Osteoblast (primary cell): ENCODE measurements at regions not wholly inside any gene's neighbourhood (a gene's known extent, or its start where the extent isn't known, plus 50 kb on each side); places are given as distances from the start of the nearest gene placed in this dataset.

Source experiments
- DNase-seq: peaks from one replicate; pipeline ENCODE4 v3.0.0; 2011; ENCODE audit warnings: low spot score, mixed read lengths; ENCODE audit not compliant: insufficient read length; ENCODE audit errors: missing footprints
- H2AFZ ChIP-seq: 2 replicates; pipeline ENCODE4 v1.6.0; 2011; ENCODE audit warnings: mild to moderate bottlenecking, low read length
- H3K27ac ChIP-seq: 2 replicates; pipeline ENCODE4 v1.5.1; 2011; ENCODE audit warnings: mild to moderate bottlenecking, low read depth, low read length, moderate library complexity
- H3K27me3 ChIP-seq: 2 replicates; pipeline ENCODE4 v1.6.0; 2012; ENCODE audit warnings: mild to moderate bottlenecking, control low read depth, inconsistent platforms, low read length, moderate library complexity; ENCODE audit not compliant: insufficient read depth
- H3K36me3 ChIP-seq: 2 replicates; pipeline ENCODE4 v1.5.1; 2011; ENCODE audit warnings: mild to moderate bottlenecking, low read length, control low read depth, moderate library complexity; ENCODE audit not compliant: insufficient read depth
- H3K4me1 ChIP-seq: 2 replicates; pipeline ENCODE4 v1.5.1; 2011; ENCODE audit warnings: mild to moderate bottlenecking, low read length, control low read depth, moderate library complexity; ENCODE audit not compliant: insufficient read depth
- H3K4me2 ChIP-seq: 2 replicates; pipeline ENCODE4 v1.6.0; 2011; ENCODE audit warnings: mild to moderate bottlenecking, low read length; ENCODE audit not compliant: insufficient read depth
- H3K4me3 ChIP-seq: fragments of 200-600 bp; sonication (generic); 3 replicates; pipeline ENCODE4 v1.5.1; 2012; ENCODE audit warnings: mild to moderate bottlenecking, low read length, inconsistent platforms; ENCODE audit not compliant: insufficient read depth
- H3K79me2 ChIP-seq: 2 replicates; pipeline ENCODE4 v1.6.0; 2012; ENCODE audit warnings: mild to moderate bottlenecking, low read length, control low read depth, inconsistent platforms; ENCODE audit not compliant: insufficient read depth
- H3K9me3 ChIP-seq: 2 replicates; pipeline ENCODE4 v1.5.1; 2011; ENCODE audit warnings: low read depth, low read length, control low read depth
- H4K20me1 ChIP-seq: 2 replicates; pipeline ENCODE4 v1.6.0; 2012; ENCODE audit warnings: mild to moderate bottlenecking, low read length, control low read depth; ENCODE audit not compliant: insufficient read depth
- TF ChIP-seq, protein P1 (sequence below): IDR thresholded peaks from 2 replicates; pipeline ENCODE4 v1.5.1; 2011; ENCODE audit warnings: mild to moderate bottlenecking, low read depth, low read length, moderate library complexity; ENCODE audit errors: extremely low read depth

DNA sequence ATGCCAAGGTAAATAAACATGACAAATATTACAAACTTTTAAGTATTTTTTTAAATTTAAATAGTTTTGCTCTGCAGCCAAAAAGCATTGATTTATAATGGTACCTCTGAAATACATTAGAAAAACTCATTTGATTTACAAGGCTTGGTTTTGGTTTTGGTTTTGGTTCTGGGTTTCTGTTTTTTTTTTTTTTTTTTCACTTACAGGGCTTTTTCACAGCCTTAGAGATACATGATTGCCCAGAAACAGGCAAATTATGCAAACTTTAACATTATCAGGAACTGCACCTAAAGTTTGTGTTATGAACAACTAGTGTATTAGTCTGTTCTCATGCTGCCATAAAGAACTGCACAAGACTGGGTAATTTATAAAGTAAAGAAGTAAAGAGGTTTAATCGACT, 196.4 kb upstream of the DDX53 start:
- H4K20me1 ChIP-seq = no peaks in the 10 kb centered on the region
- no peaks in the 10 kb centered on the region for H3K79me2 ChIP-seq
- H3K4me2 ChIP-seq = no peak overlapping the region
- no peak overlapping the region for H3K4me3 ChIP-seq
- TF ChIP-seq, protein P1, sequence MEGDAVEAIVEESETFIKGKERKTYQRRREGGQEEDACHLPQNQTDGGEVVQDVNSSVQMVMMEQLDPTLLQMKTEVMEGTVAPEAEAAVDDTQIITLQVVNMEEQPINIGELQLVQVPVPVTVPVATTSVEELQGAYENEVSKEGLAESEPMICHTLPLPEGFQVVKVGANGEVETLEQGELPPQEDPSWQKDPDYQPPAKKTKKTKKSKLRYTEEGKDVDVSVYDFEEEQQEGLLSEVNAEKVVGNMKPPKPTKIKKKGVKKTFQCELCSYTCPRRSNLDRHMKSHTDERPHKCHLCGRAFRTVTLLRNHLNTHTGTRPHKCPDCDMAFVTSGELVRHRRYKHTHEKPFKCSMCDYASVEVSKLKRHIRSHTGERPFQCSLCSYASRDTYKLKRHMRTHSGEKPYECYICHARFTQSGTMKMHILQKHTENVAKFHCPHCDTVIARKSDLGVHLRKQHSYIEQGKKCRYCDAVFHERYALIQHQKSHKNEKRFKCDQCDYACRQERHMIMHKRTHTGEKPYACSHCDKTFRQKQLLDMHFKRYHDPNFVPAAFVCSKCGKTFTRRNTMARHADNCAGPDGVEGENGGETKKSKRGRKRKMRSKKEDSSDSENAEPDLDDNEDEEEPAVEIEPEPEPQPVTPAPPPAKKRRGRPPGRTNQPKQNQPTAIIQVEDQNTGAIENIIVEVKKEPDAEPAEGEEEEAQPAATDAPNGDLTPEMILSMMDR = no peak
- no peak overlapping the region for H3K27ac ChIP-seq
- peaks cover 5% of the 10 kb centered on the region for H3K4me1 ChIP-seq
- no peak for DNase-seq
- no peak overlapping the region for H2AFZ ChIP-seq
- no peaks in the 10 kb centered on the region for H3K27me3 ChIP-seq
- no peaks in the 10 kb centered on the region for H3K9me3 ChIP-seq
- H3K36me3 ChIP-seq = no peaks in the 10 kb centered on the region

DNA sequence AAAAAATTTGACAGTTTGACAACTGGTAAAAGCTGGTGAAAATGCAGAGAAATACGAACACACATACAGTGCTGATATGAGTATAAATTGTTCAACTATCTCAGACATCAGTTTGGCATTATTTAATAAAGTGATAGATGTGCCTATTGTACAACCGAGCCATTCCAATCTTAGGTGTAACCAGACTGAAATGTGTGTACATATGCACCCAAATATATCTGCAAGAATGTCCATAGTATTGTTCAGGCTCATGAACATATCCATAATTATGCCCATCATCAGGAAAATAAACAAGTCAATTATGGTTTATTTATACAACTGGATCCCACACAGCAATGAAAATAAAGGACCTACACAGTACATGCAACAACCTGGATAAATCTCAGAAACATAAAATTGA, 188.9 kb upstream of the DDX53 start:
- Histone ChIP-seq H3K4me3 (no peak overlapping the region), H3K4me2 (no peak overlapping the region), H3K4me1 (no peaks in the 10 kb centered on the region), H3K27me3 (no peaks in the 10 kb centered on the region), H3K27ac (no peak overlapping the region), H3K9me3 (no peaks in the 10 kb centered on the region), H3K36me3 (no peaks in the 10 kb centered on the region), H2AFZ (no peak overlapping the region), H3K79me2 (no peaks in the 10 kb centered on the region), H4K20me1 (no peaks in the 10 kb centered on the region)
- TF ChIP-seq, protein P1 = no peak
- no peak for DNase-seq

DNA sequence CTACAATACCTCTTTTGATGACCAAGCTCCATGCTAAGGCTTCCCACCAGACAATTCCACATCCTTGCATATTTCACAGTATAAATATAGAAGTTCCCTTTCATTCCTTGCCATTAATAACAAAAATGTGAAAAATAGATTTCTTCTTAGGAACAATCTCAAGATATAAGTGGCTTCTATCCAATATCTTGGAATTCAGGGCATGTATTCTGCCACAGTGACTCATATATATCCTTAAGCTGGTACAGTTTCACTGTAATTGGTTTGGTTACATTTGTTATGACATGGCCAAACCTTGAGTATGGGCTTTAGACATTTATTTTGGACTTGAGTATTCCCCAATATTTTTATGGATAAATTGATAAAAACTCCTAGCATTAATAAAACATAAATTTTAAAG, 181.7 kb upstream of the DDX53 start:
- DNase-seq = no peak
- Histone ChIP-seq H3K36me3 (no peaks in the 10 kb centered on the region), H3K27ac (no peak overlapping the region), H4K20me1 (no peaks in the 10 kb centered on the region), H2AFZ (no peak overlapping the region), H3K9me3 (no peaks in the 10 kb centered on the region), H3K4me1 (no peaks in the 10 kb centered on the region), H3K4me2 (no peak overlapping the region), H3K4me3 (no peak overlapping the region), H3K27me3 (no peaks in the 10 kb centered on the region), H3K79me2 (no peaks in the 10 kb centered on the region)
- TF ChIP-seq, protein P1 = no peak

DNA sequence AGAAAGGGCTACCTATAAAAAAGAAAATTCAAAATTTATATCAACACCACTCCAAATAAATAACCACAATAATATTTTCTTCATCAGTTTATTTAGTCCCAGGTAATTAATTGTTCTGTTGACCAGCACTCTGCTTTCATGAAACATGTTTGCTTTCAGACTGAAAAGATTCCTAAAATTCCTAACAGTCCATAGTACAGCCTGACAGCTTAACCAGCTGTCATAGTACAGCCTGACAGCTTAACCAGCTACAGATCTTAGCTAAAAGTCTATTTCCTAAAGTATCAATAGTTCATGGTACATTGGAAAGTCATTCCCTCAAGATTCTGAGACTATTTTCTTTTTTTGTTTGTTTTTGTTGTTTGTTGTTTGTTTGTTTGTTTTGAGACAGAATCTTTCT, 144.1 kb upstream of the DDX53 start:
- H3K36me3 ChIP-seq = no peaks in the 10 kb centered on the region
- no peak overlapping the region for H2AFZ ChIP-seq
- no peak overlapping the region for H3K4me2 ChIP-seq
- H3K9me3 ChIP-seq = no peaks in the 10 kb centered on the region
- no peak overlapping the region for H3K4me3 ChIP-seq
- H3K79me2 ChIP-seq = no peaks in the 10 kb centered on the region
- H3K27ac ChIP-seq = no peak overlapping the region
- H3K27me3 ChIP-seq = no peaks in the 10 kb centered on the region
- H3K4me1 ChIP-seq = no peaks in the 10 kb centered on the region
- H4K20me1 ChIP-seq = no peaks in the 10 kb centered on the region
- TF ChIP-seq, protein P1 = no peak
- no peak for DNase-seq
